ENCODE measurements at regions not wholly inside any gene's neighbourhood (a gene's known extent, or its start where the extent isn't known, plus 50 kb on each side); places are given as distances from the start of the nearest gene placed in this dataset.

GRCh38 chr1:101317590-101317989 is 80.8 kb downstream of the S1PR1 start:
- peak; percentile 35 for DNase-seq

DNA sequence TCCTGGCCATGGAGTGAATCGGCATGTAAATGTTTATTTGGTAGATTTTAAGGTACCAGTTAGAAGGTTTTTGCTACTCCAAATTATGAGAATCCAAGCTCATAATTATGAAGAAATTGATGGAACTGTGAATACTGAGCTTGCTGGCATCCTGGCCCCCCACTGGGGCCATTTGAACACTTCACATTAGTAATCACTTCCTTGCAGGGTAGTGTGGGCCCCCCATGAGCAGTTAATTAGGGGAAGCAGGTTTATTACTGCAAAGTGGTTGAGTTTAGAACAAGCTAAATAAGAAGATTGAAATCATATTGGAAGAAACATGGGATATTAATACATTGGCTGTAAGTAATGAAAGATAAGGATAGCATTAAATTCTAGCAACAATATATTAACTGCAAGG is 86.7 kb downstream of the S1PR1 start:
- no peak for DNase-seq

DNA sequence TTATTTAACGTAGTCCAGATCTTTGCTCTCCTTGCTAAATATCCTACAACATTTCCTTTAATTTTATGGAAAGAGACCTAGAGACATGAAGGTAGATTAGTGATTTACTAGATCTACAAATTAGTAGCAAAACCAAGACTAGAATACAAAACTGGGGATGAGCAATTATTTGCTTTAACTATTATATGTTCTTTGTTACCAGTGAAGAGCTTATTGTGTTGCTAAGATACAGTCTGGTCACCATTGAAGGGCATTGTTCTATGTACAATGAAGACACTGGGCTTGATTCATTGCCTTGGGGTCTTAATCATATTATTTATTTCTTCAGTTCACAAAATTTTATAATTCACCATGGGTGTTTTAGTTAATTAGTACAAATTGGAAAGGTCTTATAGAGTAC is 88.3 kb downstream of the S1PR1 start:
- no peak for DNase-seq

GRCh38 chr1:101330427-101331130 is 93.8 kb downstream of the S1PR1 start:
- no peak for DNase-seq

DNA sequence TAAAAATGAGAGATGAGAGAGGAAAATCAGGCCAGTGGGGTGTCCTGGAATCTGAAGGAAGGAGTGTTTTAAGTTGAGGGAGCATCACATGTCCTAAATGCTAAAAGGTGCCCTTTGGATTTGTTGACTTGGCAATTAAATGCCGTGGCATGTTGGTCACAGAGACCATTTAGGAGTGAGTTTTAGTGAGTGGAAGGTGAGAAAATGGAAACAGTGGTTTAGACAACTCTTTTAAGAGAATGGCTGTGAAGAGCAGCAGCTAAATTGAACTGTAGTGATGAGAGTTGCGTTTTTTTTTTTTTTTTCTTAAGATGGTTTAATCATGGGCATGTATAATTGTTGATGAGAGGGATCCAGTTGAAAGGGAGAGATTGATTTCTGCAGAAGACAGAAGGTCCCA is 95.0 kb downstream of the S1PR1 start:
- DNase-seq, result no peak

DNA sequence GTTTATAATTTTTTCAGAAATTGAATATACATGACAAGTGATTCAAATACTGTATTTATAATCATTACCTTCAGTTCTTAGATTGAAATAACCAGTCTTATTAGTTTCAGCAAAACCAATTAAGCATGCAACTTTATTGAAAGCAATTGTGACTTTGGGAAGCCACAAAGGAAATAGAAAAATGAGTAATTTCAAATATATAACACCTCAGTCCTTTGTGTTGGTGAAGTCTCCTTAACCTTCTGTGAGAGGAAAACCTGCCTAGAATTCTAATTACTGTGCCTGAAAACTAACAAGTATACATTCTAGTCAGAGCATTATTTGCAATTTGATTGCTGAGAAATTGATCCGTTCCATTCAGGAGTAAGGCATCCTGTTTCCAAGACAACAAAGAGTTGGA is 95.8 kb downstream of the S1PR1 start:
- no peak for DNase-seq

- no peak for DNase-seq
Observed at GRCh38 chr1:101333186-101333585, 96.4 kb downstream of the S1PR1 start.

DNA sequence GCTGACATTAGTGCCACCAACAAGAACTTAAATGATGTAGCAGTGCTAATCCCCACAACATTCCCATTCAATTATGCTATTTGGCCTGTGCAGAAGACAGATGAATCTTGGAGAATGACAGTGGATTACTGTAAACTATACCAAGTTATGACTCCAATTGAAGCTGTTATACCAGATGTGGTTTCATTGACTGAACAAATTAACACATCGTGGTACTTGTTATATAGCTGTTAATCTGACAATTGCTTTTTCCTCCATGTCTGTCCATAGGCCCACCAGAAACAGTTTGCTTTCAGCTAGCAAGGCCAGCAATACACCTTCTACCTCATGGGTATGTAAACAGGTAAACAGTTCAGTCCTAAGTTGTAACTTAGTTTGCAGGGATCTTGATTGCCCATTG is 101.1 kb downstream of the S1PR1 start:
- DNase-seq, result no peak

DNA sequence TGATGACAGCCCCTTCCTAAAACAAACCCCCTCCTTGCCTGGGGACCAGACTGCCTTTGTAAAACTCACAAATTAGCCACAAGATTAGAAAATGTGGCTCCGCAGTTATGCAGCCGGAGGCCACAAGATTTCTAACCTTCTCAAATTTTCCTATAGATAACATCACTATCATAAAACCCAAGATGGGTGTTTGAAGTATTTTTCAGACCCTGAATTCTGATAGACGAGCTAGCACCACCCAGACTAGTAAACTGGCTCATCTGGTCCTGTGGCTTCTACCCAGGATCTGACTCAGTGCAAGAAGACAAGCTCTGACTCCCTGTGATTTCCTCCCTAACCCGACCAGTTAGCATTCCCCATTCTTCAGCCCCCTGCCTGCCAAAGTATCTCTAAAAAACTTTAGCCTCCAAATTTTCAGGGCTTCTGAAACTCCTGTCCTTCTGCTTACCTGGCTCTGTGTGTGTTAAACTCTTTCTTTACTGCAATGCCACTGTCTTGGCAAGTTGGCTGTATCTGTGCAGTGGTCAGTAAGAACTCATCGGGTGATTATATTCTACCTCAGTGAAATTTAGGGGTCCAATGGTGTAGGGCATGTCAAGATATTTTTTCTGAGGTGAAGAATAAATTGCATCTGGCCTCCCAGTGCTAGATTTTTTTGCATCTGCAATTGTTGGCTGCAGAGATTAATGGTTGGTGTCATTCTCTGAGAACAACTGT is 102.1 kb downstream of the S1PR1 start:
- peak; percentile 34 for DNase-seq

GRCh38 chr1:101344745-101345144 is 107.9 kb downstream of the S1PR1 start:
- no peak for DNase-seq

- DNase-seq, result no peak
Observed at GRCh38 chr1:101346419-101346818, 109.6 kb downstream of the S1PR1 start.

DNA sequence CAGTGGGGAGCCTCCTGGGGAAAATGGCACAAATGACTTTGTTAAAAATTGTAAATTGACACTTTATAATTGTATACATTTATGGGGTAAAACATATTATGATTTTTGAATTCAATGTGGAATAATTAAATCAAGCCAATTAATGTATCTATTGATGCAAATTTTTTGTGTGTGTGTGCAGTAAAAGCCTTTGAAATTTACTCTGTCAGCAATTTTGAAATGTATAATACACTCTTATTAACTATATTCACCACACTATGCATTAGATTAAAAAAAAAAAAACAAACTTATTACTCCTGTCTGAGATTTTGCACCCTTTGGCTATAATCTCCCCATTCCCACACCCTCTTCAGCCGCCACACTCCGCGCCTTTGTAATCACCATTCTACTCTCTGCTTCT is 119.2 kb downstream of the S1PR1 start:
- DNase-seq, result no peak

DNA sequence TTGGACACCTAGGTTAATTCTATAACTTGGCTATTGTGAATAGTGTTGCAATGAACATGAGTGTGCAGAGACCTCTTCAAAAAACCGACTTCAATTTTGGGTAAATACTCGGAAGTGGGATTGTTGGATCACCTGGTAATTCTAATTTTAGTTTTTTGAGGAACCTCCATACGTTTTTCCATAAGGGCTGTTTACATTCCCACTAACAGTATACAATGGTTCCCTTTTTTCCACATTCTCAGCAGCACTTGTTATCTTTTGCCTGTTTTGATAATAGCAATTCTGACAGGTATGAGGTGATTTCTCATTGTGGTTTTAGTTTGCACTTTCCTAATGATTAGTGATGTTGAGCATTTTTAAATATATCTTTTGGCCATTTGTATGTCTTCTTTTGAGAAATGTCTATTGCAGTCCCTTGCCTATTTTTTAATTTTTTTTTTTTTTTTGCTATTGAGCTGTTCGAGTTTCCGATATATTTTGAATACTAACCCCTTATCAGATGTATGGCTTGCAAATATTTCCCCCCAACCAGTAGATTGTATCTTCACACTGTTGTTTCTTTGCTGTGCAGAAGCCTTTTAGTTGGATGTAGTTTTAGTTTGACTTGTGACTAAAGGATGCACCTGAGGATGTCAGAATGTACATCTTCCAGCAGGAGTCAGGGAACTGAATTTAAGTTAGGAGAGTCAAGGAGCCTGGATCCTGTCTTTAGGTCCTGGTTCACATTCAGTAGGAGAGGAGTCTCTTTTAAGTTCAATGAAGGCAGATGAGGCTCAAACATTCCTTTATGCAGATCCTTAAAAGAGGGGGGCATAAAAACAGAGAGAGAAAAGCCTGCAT is 120.0 kb downstream of the S1PR1 start:
- no peak for DNase-seq

DNA sequence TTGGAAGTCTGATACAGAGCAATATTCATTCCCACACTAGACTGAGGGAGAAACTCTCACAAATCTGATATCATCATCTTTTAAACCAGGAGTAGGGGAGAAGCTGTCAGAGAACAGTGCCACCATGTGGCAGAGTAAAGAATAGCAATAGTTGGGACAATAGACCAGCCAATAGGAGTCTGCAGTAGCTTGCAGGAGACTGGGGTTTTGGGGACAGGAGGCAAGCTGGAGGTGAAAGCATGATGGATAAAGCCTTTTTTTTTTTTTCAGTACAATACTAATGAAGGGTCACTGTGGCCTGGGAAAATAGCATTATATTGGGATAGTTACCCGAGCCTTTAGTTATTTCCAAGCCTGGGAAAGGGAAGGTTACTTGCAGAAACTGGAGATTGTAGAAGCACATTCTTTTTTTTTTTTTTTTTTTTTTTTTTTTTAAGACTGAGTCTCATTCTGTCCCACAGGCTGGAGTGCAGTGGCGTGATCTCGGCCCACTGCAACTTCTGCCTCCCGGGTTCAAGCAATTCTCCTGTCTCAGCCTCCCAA is 120.7 kb downstream of the S1PR1 start:
- peak; percentile 69 for DNase-seq

DNA sequence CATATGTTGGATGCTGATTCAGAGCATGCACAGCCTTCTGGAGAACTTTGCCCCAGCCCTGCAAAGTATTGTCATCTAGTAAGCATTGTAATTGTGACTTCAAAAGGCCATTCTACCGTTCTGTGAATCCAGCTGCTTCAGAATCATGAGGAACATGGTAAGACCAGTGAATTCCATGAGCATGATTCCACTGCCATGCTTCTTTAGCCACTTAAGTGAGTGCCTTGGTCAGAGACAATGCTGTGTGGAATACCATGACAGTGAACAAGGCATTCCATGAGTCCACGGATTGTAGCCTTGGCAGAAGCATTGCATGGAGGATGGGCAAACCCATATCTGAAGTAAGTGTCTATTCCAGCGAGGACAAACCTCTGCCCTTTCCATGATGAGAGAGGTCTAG is 123.7 kb downstream of the S1PR1 start:
- no peak for DNase-seq

GRCh38 chr1:101363891-101364318 is 127.1 kb downstream of the S1PR1 start:
- no peak for DNase-seq

DNA sequence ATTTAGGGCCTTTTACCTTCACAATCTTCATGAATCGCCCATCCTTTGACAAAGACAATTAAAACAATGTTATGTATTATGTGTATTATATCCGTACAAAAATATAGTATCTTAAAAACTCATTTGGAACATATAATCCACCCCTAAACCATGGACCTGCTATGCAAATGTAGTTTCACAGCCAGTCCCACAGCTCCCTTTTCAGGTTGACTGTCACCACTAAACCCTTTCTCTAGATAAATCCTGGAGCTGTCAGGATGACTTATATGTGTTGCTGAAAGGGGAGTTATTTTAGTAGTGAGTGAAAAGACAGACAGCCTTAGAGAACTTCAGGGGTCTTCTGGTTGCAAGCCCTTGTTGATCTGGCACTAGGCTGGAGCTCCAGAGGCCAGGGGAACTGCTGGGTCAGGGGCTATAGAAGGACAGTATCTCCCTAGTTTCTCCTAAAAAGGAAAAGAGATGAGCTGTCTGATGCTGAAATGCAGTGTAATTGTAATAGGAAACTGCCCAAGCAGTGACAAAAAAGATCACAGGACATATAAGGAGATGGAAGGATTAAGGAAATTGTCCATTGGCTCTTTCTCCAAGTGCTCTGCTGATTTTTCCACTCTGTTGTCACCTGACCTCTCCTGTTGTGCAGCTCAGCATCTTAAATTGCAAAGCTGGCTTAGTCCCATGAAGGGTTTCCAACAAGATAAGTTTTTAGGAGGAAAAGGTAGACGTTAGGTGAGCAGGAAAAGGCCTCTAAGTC is 127.7 kb downstream of the S1PR1 start:
- no peak for DNase-seq

GRCh38 chr1:101365186-101365585 is 128.4 kb downstream of the S1PR1 start:
- no peak for DNase-seq

DNA sequence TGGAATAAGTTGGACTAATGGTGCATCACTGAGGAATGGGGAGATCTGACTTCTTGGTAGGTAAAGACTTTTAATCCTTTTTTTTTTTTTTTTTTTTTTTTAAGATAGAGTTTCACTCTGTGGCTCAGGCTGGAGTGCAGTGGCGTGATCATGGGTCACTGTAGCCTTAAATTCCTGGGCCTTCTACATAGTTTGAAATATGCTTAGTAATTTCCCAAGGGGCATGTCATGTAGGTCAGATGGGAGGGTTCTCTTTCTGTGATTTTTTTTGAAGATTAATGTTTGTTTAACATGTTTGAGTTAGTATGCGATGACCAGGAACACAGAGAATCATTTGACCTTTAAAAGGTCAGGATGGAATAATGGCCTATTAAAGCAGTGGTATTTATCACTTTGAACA is 129.1 kb downstream of the S1PR1 start:
- no peak for DNase-seq

- DNase-seq, result no peak
Observed at GRCh38 chr1:101366513-101367215, 129.8 kb downstream of the S1PR1 start.

- no peak for DNase-seq
Observed at GRCh38 chr1:101367630-101368029, 130.8 kb downstream of the S1PR1 start.

- DNase-seq, result no peak
Observed at GRCh38 chr1:101370488-101370887, 133.7 kb downstream of the S1PR1 start.
